Endothelial cell of umbilical vein (primary cell): ENCODE measurements at regions not wholly inside any gene's neighbourhood (a gene's known extent, or its start where the extent isn't known, plus 50 kb on each side); places are given as distances from the start of the nearest gene placed in this dataset.

Experiments
- BruUV-seq: library from RNA; stranded (reverse); fragments of 400-500 nt; replicated peaks from 2 replicates; lab custom pipeline; 2021; lab: Mats Ljungman, UMichigan
- CTCF ChIA-PET: fragments of 300-600, 350-600 bp; sonication (Branson Sonifier 250); formaldehyde crosslinking; loops from one replicate; lab custom pipeline; 2021; ENCODE audit warnings: antibody characterized with exemption, inconsistent platforms; lab: Charles Lee
- POLR2A ChIA-PET: fragments of 300-600, 350-600 bp; sonication (Branson Sonifier 250); formaldehyde crosslinking; loops from one replicate; lab custom pipeline; 2021; ENCODE audit warnings: antibody characterized with exemption, inconsistent platforms; lab: Charles Lee
- DNase-seq: peaks from one replicate; pipeline ENCODE4 v3.0.0-alpha.2; 2011; ENCODE audit warnings: low read depth, low spot score
- FAIRE-seq: peaks from 2 replicates; lab custom pipeline; 2011; peaks lifted over from hg19 to GRCh38; lab: Jason Lieb, UNC
- H2AFZ ChIP-seq: 2 replicates; pipeline ENCODE4 v1.6.0; 2012; ENCODE audit warnings: low read depth, low read length, control low read depth, inconsistent platforms
- H3K27ac ChIP-seq: 2 replicates; pipeline ENCODE4 v1.5.1; 2011; ENCODE audit warnings: low read depth, mild to moderate bottlenecking, control low read depth, low read length, moderate library complexity; ENCODE audit not compliant: insufficient read depth
- H3K27me3 ChIP-seq, 2 experiments: 2 replicates each; pipeline versions ENCODE4 v1.6.0 to v1.6.1; 2011; ENCODE audit warnings: low read length in 2 of 2, mixed read lengths in 1 of 2; ENCODE audit not compliant: control insufficient read depth in 2 of 2, insufficient read depth in 2 of 2
- H3K36me3 ChIP-seq, 2 experiments: 2 replicates in 1 of 2; 3 replicates in 1 of 2; pipeline ENCODE4 v1.5.1; 2011; ENCODE audit warnings: low read length in 2 of 2, mild to moderate bottlenecking in 1 of 2, moderate library complexity in 1 of 2; ENCODE audit not compliant: control insufficient read depth in 2 of 2, insufficient read depth in 2 of 2; ENCODE audit errors: extremely low read depth in 1 of 2
- H3K4me1 ChIP-seq: 3 replicates; pipeline ENCODE4 v1.5.1; 2011; ENCODE audit warnings: mild to moderate bottlenecking, low read length; ENCODE audit not compliant: control insufficient read depth, insufficient read depth; ENCODE audit errors: extremely low read depth
- H3K4me2 ChIP-seq: 2 replicates; pipeline ENCODE4 v1.6.1; 2011; ENCODE audit warnings: low read length, control low read depth, mixed read lengths; ENCODE audit not compliant: insufficient read depth
- H3K4me3 ChIP-seq, 3 experiments: fragments of 200-600 bp in 1 of 3; sonication (generic), shearing (Covaris generic) in 1 of 3; replicated peaks in 1 of 3; 2 replicates each; pipeline ENCODE4 v1.5.1; 2011 to 2016; ENCODE audit warnings: control low read depth in 3 of 3, low read length in 3 of 3, mild to moderate bottlenecking in 2 of 3, inconsistent platforms in 1 of 3, low read depth in 1 of 3, moderate library complexity in 1 of 3; ENCODE audit not compliant: insufficient read depth in 1 of 3
- H3K79me2 ChIP-seq: 2 replicates; pipeline ENCODE4 v1.6.0; 2012; ENCODE audit warnings: low read length, inconsistent platforms; ENCODE audit not compliant: control insufficient read depth, insufficient read depth
- H3K9ac ChIP-seq: replicated peaks from 2 replicates; pipeline ENCODE3; 2011; ENCODE audit warnings: low read length, control low read depth; ENCODE audit not compliant: insufficient read depth; ENCODE audit errors: extremely low read depth
- H3K9me1 ChIP-seq: replicated peaks from 3 replicates; pipeline ENCODE4 v1.6.0; 2011; ENCODE audit warnings: mild to moderate bottlenecking, low read length; ENCODE audit not compliant: control insufficient read depth, insufficient read depth; ENCODE audit errors: extremely low read depth
- H3K9me3 ChIP-seq: replicated peaks from 2 replicates; pipeline ENCODE4 v1.5.1; 2012; ENCODE audit warnings: low read length, inconsistent platforms; ENCODE audit not compliant: control insufficient read depth, insufficient read depth
- H4K20me1 ChIP-seq: replicated peaks from 2 replicates; pipeline ENCODE3; 2011; ENCODE audit warnings: mild to moderate bottlenecking, low read length; ENCODE audit not compliant: control insufficient read depth, insufficient read depth; ENCODE audit errors: extremely low read depth
- EZH2 ChIP-seq: IDR thresholded peaks from 2 replicates; pipeline ENCODE4 v1.6.1; 2012; ENCODE audit warnings: borderline replicate concordance, low read depth, mild to moderate bottlenecking, moderate library complexity, low read length, inconsistent platforms; ENCODE audit not compliant: severe bottlenecking
- FOS ChIP-seq: IDR thresholded peaks from 2 replicates; pipeline ENCODE4 v1.6.1; 2011; ENCODE audit warnings: mild to moderate bottlenecking, low read length, moderate library complexity, borderline replicate concordance; ENCODE audit not compliant: insufficient read depth
- GATA2 ChIP-seq: IDR thresholded peaks from 2 replicates; pipeline ENCODE4 v1.7.0; 2011; ENCODE audit warnings: low read depth, mild to moderate bottlenecking, moderate library complexity, mixed read lengths, low read length; ENCODE audit not compliant: insufficient read length, insufficient read depth
- JUN ChIP-seq: IDR thresholded peaks from 2 replicates; pipeline ENCODE4 v1.6.1; 2011; ENCODE audit warnings: borderline replicate concordance, low read depth; ENCODE audit not compliant: insufficient read length, insufficient read depth
- MAX ChIP-seq: IDR thresholded peaks from 2 replicates; pipeline ENCODE4 v1.6.1; 2011; ENCODE audit not compliant: insufficient read depth, insufficient read length
- MYC ChIP-seq: IDR thresholded peaks from one replicate; pipeline ENCODE4 v1.6.1; 2011; ENCODE audit warnings: mild to moderate bottlenecking, low read depth, low read length
- POLR2A ChIP-seq: IDR thresholded peaks from 2 replicates; pipeline ENCODE4 v1.6.1; 2012; ENCODE audit warnings: low read depth, mild to moderate bottlenecking, control low read depth, low read length
- POLR2AphosphoS5 ChIP-seq: IDR thresholded peaks from 2 replicates; pipeline ENCODE4 v1.6.1; 2012; ENCODE audit warnings: low read depth, mild to moderate bottlenecking, control low read depth, low read length, moderate library complexity; ENCODE audit not compliant: insufficient read depth
- dilution Hi-C: fragments of 300-500 bp; cut with MboI; formaldehyde crosslinking; loops from one replicate; pipeline ENCODE4 v1.15.0; 2019; ENCODE audit warnings: low sequenced_read_pairs; ENCODE audit not compliant: extremely low pct_ligation_motif_present
- intact Hi-C: fragments of 100-400 bp; cut with micrococcal nuclease; formaldehyde crosslinking; loops from one replicate; pipeline ENCODE4 v1.10.0; 2022
- TF ChIP-seq, protein P1 (sequence below), 2 donors: IDR thresholded peaks; 1 replicate in 1 of 2; 2 replicates in 1 of 2; pipeline ENCODE4 v1.5.1; 2011; ENCODE audit warnings: low read length in 2 of 2, mild to moderate bottlenecking in 2 of 2, moderate library complexity in 2 of 2, control low read depth in 1 of 2, inconsistent platforms in 1 of 2, low read depth in 1 of 2; ENCODE audit not compliant: insufficient read depth in 1 of 2; ENCODE audit errors: extremely low read depth in 1 of 2

GRCh38 chr9:134570711-134571325, 70.8 kb upstream of the COL5A1 start:
- FAIRE-seq (no peak), DNase-seq (no peak)
- Histone ChIP-seq H3K4me2 (no peak overlapping the region), H4K20me1 (no peaks in the 10 kb centered on the region), H3K36me3 (no peaks in the 10 kb centered on the region), H3K9ac (no peak overlapping the region), H3K9me1 (no peaks in the 10 kb centered on the region), H3K79me2 (no peaks in the 10 kb centered on the region), H3K27me3 (no peaks in the 10 kb centered on the region), H2AFZ (no peak overlapping the region), H3K4me3 (no peak overlapping the region), H3K27ac (no peak overlapping the region), H3K4me1 (no peaks in the 10 kb centered on the region), H3K9me3 (no peaks in the 10 kb centered on the region)
- CTCF ChIA-PET = interaction anchor here (0.8 to 1.6 kb wide), 2 partner anchors 13 to 31 kb away, joined by 3 read pairs; no protein-coding TSS in a partner anchor
- dilution Hi-C loops = no loop called here
- no TSS peak for BruUV-seq
- TF ChIP-seq MAX = no peak
- no peak for TF ChIP-seq JUN
- TF ChIP-seq, protein P1, sequence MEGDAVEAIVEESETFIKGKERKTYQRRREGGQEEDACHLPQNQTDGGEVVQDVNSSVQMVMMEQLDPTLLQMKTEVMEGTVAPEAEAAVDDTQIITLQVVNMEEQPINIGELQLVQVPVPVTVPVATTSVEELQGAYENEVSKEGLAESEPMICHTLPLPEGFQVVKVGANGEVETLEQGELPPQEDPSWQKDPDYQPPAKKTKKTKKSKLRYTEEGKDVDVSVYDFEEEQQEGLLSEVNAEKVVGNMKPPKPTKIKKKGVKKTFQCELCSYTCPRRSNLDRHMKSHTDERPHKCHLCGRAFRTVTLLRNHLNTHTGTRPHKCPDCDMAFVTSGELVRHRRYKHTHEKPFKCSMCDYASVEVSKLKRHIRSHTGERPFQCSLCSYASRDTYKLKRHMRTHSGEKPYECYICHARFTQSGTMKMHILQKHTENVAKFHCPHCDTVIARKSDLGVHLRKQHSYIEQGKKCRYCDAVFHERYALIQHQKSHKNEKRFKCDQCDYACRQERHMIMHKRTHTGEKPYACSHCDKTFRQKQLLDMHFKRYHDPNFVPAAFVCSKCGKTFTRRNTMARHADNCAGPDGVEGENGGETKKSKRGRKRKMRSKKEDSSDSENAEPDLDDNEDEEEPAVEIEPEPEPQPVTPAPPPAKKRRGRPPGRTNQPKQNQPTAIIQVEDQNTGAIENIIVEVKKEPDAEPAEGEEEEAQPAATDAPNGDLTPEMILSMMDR (IDR thresholded peaks at IDR 0.05; ENCODE audit: extremely low read depth in 1 of 2, insufficient read depth in 1 of 2, low read depth in 1 of 2, low read length in 2 of 2) = no peak
- no peak for TF ChIP-seq FOS
- TF ChIP-seq POLR2AphosphoS5 = no peak
- TF ChIP-seq POLR2A = no peak
- no peak for TF ChIP-seq MYC
- TF ChIP-seq EZH2 = no peak
- no peak for TF ChIP-seq GATA2
- POLR2A ChIA-PET = no interaction called here
- intact Hi-C loops = no loop called here
